NCI-H128 (cell line): ENCODE measurements at regions not wholly inside any gene's neighbourhood (a gene's known extent, or its start where the extent isn't known, plus 50 kb on each side); places are given as distances from the start of the nearest gene placed in this dataset.

Source experiments
- DNase-seq: peaks from one replicate; lab custom pipeline; 2025; ENCODE audit not compliant: unreplicated experiment; lab: John Stamatoyannopoulos, UW

DNA sequence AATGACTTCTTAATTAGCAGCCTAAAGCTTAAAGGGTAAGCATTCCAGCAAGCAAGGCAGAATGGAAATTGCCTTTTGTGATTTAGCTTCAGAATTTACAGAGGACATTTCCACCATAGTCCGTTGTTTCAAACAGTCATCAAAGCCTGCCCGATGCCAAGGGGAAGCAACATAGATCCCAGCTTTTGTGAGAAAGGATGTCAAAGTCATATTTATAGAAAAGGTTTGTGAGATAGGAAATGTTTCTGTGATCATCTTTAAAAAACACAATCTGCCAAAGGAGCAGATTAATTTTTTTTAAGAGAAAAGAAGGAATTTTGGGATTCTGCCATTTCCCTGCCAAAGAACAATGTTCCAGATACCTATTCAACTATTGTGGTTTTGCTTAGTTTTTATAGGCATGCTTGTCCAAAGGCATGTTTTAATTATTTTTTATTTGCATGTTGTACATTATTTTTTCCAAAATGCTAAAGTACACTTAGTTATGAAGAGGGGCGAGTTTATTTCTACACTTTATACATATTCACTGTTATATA is 346.9 kb downstream of the ZNF608 start:
- DNase-seq = no peak

DNA sequence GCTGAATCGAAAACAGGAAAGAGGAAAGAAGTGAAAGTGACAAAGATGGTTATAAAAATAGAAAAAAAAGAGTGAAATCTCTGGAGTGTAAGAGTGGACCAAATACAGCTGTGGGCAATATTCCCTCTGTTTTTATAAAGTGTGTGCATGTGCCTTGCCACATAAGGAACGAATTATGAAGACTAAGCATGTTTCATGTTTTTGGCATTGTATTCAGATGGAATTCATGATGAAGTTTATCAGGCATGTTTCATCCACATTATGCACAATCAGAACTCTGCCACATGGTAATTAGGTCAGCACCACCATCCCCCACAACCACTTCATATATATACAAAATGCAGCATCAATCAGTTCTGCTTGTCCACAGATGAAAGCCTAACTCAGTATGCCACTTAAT is 348.0 kb downstream of the ZNF608 start:
- DNase-seq = no peak

GRCh38 chr5:124397317-124397716 is 349.1 kb downstream of the ZNF608 start:
- no peak for DNase-seq

DNA sequence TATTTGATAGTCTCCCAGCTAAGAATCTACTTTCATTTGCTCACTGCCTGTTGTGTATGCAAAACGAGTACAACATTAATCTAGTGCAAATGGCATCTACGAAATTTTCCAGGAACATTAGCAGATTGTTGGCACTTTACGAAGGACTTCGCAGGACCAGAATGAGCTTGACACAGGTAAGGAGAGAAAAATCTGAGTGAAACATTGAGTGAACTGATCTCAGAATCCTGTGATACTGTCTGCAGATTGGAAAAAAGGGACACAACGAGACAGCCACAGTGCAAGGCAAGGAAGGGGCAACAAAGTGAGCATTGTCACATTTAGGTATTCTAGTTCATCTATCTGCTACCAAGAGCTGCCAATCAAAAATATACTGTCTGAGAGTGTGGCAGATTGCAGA is 350.5 kb downstream of the ZNF608 start:
- DNase-seq = no peak

GRCh38 chr5:124395287-124395686 is 351.2 kb downstream of the ZNF608 start:
- no peak for DNase-seq

GRCh38 chr5:124394700-124395245 is 351.7 kb downstream of the ZNF608 start:
- no peak for DNase-seq

DNA sequence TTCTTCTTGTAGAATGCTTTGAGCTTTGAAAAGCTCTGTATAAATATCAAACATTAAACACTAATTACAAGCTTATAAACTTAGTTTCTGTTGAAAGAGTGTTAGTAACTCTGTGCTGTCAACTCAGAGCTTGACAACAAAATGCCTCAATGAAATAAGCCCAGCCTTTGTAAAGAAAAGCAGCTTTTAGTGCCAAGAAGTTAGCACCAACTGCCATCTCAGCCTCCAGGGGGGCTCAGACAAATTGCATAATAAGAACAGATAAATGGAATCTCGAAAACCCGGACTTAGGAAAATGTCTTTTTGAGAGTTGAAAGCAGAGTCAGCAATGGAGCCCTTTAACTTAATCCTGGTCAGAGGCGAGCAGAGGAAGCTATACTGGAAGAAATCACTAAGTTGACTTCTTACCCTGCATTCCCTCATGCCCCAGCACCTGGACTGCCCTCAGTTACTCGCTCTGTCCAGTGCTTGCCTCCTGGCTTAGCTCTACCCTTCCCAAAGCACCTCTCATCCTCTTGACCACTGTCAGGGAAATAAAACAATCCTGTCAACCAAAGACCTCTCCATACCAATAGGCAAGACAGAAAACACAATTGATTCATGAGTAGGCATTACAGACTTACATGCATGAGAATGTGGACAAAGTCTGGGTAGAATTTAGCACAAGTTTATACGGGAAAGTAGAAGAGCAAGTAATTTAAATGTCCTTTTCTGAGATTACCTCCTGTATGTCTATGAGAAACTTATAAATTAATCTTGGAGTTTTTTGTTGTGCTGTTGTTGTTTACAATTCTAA is 352.7 kb downstream of the ZNF608 start:
- no peak for DNase-seq

DNA sequence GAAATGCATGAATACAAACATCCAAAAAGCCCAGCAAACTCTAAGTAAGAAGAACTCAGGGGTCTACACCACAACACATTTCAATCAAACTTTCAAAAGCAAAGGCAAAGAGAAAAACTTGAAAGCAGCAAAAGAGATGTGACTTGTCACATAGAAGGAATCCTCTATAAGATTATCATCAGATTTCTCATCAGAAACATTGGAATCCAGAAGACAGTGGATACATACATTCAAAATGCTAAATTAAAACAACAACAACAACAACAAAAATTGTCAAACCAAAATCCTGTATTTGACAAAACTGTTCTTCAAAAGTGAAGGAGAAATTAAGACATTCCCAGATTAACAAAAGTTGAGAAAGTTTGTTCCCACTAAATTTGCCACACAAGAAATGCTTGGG is 362.7 kb downstream of the ZNF608 start:
- DNase-seq = no peak

DNA sequence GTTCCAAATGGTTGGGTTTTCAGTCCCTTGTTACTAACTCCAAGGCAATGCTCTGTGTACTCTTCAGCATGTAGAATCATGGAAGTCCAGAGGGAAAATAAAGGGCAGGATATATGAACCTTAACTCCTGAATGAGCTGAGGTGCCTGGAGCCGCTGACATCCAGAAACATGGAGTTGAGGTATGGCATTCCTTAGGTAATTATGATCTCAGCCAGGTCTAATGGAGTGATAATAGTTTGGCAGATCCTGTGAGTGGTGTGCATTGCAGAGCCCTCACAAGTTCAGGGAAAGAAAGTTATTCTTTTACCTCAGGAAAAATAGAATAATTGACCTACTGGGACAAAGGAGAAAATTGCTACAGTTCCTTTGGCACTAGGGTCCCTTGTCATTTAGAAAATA is 369.1 kb downstream of the ZNF608 start:
- DNase-seq = no peak

GRCh38 chr5:124373883-124374282 is 372.6 kb downstream of the ZNF608 start:
- no peak for DNase-seq

DNA sequence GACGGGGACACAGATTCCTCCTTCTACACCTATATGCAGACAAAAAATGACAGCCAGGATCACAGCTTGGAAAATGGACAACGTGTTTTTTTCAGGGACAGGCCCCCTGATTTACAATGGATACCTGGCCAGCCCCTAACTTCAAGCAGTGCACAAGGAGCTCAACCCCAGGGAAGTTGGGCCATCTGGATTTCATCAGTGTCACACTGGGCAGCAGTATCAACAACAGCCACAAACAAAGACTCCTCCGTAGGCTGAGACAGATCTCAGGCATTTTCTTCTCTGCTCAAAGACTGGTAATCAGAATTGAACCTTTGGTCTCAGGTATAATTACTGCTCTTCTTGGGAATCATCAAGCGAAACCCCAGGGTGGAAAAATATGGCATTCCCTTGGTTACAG is 374.0 kb downstream of the ZNF608 start:
- DNase-seq = no peak

- DNase-seq = no peak
These were observed 375.2 kb downstream of the ZNF608 start for GRCh38 chr5:124371111-124371706.

- DNase-seq = no peak
These were observed 375.8 kb downstream of the ZNF608 start for GRCh38 chr5:124370601-124371000.

DNA sequence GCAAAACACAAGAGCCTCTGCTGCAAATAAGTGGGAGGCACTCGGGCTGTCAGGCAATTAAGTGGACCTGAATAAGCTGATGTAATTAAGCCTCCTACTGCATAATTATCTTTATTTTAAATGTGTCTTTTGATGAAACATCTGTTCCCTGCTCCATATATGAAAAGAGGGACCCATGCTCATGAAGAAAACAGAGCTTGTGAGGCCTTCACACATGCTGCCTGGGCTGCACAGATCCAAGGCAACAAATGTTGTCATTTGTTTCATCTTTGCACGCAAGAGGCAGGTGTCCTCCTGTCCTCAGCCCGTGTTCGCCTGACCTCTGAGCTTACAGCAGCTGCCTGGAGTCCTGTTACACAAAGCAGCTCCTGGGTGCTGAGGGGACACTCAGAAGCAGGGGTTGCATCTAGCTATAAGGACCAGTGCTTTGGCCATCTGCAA is 381.1 kb downstream of the ZNF608 start:
- DNase-seq = peak; percentile 13

GRCh38 chr5:124355928-124356327 is 390.5 kb downstream of the ZNF608 start:
- no peak for DNase-seq

- DNase-seq = no peak
These were observed 393.4 kb downstream of the ZNF608 start for GRCh38 chr5:124353016-124353415.

DNA sequence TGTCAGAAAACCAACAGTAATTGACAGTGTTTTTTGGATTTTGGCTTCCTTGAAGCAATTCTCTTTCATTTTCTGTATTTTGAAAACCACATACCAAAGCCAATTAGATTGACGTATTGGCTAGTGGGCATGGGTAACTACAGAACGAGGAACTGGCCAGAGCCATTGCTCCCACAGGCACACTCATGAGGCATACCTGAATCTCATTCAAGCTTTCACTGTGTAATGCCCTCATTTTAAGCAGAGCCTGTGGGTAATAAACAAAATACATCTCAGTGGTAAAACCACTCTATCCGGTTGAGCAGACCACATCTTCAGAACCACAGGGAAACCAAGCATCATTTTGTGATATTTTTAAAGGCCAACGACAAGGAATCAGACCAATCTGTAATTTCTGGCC is 394.1 kb downstream of the ZNF608 start:
- DNase-seq = no peak

GRCh38 chr5:124349931-124350330 is 396.5 kb downstream of the ZNF608 start:
- DNase-seq = no peak

- DNase-seq = no peak
These were observed 403.0 kb downstream of the ZNF608 start for GRCh38 chr5:124343451-124343867.

- no peak for DNase-seq
These were observed 403.5 kb downstream of the ZNF608 start for GRCh38 chr5:124342986-124343385.

- no peak for DNase-seq
These were observed 403.9 kb downstream of the ZNF608 start for GRCh38 chr5:124342584-124342983.

GRCh38 chr5:124342027-124342471 is 404.4 kb downstream of the ZNF608 start:
- no peak for DNase-seq
